Thyroid gland (tissue), 4 donors: ENCODE measurements at regions not wholly inside any gene's neighbourhood (a gene's known extent, or its start where the extent isn't known, plus 50 kb on each side); places are given as distances from the start of the nearest gene placed in this dataset.
"Not testable (repeated sequence)": the region's sequence is repeated elsewhere in the genome, so short reads cannot be mapped to it uniquely, and the experiment has no call there.

Experiments
- DNase-seq, 2 donors: peaks; one replicate each; pipeline ENCODE4 v3.0.0-alpha.2; 2019
- H3K27ac ChIP-seq, 3 donors: fragments of 200-600 bp; sonication (generic); 1 replicate in 2 of 3; 2 replicates in 1 of 3; pipeline ENCODE4 v1.5.1; 2016 to 2019; ENCODE audit warnings: mild to moderate bottlenecking in 1 of 3, moderate library complexity in 1 of 3
- H3K27me3 ChIP-seq: fragments of 200-600 bp; sonication (generic); one replicate; pipeline ENCODE4 v1.5.1; 2019
- H3K36me3 ChIP-seq, 2 donors: fragments of 200-600 bp; sonication (generic); one replicate each; pipeline ENCODE4 v1.5.1; 2016 to 2019
- H3K4me1 ChIP-seq, 2 donors: fragments of 200-600 bp; sonication (generic); one replicate each; pipeline ENCODE4 v1.5.1; 2017 to 2019
- H3K4me3 ChIP-seq, 3 donors: fragments of 200-600 bp; sonication (generic); replicated peaks in 1 of 3; 1 replicate in 2 of 3; 2 replicates in 1 of 3; pipeline ENCODE4 v1.5.1; 2016; ENCODE audit warnings: mild to moderate bottlenecking in 1 of 3
- H3K9me3 ChIP-seq: fragments of 200-600 bp; sonication (generic); one replicate; pipeline ENCODE4 v1.5.1; 2017
- CTCF ChIP-seq, 6 experiments: fragments of 200-600 bp in 3 of 6; fragments of 450-650 bp in 3 of 6; sonication (generic) in 3 of 6; IDR thresholded peaks; one replicate each; pipeline ENCODE4 v1.5.1; 2016 to 2019; ENCODE audit warnings: antibody characterized with exemption in 6 of 6, mild to moderate bottlenecking in 2 of 6, inconsistent platforms in 1 of 6, moderate library complexity in 1 of 6
- POLR2A ChIP-seq, 2 donors: fragments of 450-650 bp; IDR thresholded peaks; one replicate each; pipeline ENCODE4 v1.6.1; 2017; ENCODE audit warnings: antibody characterized with exemption in 2 of 2, mild to moderate bottlenecking in 2 of 2, moderate library complexity in 1 of 2
- WGBS, 2 donors: methylation state at CpG; one replicate each; pipeline ENCODE4 v1.1.5; 2017; 5-methylcytosine and 5-hydroxymethylcytosine counted together
- intact Hi-C: fragments of 100-400 bp; cut with DNase I; formaldehyde crosslinking; loops from one replicate; pipeline ENCODE4 v1.15.1; 2023

GRCh38 chr7:113030489-113030888 lies 56.1 kb downstream of the GPR85 start:
- Histone ChIP-seq H3K36me3 (no peaks in the 10 kb centered on the region), H3K9me3 (no peaks in the 10 kb centered on the region), H3K4me3 (no peak overlapping the region), H3K4me1 (no peaks in the 10 kb centered on the region), H3K27ac (no peak overlapping the region), H3K27me3 (no peaks in the 10 kb centered on the region)
- no peak for DNase-seq
- no peak for TF ChIP-seq CTCF (IDR thresholded peaks at IDR 0.05)
- no peak for TF ChIP-seq POLR2A (IDR thresholded peaks at IDR 0.05)
- intact Hi-C loops: no loop called here
- 96% methylated on average over 1 of the region's 1 CpG for WGBS, 2 donors

- no peak for DNase-seq
- peaks cover 5% of the 10 kb centered on the region for H3K9me3 ChIP-seq
- H3K36me3 ChIP-seq: no peaks in the 10 kb centered on the region
- intact Hi-C loops: no loop called here
- no peaks in the 10 kb centered on the region for H3K27me3 ChIP-seq
- TF ChIP-seq CTCF (IDR thresholded peaks at IDR 0.05) (no peak), POLR2A (IDR thresholded peaks at IDR 0.05) (no peak)
- no peak overlapping the region for H3K4me3 ChIP-seq
- no peaks in the 10 kb centered on the region for H3K4me1 ChIP-seq
- no peak overlapping the region for H3K27ac ChIP-seq
- 47 to 65% methylated on average over 1 of the region's 1 CpG for WGBS, 2 donors
Measured at GRCh38 chr7:113026941-113027340, 59.7 kb downstream of the GPR85 start.

- H3K4me3 ChIP-seq, H3K4me1 ChIP-seq, H3K27ac ChIP-seq, DNase-seq, H3K36me3 ChIP-seq, H3K9me3 ChIP-seq, H3K27me3 ChIP-seq: not testable (repeated sequence)
- intact Hi-C loops: loop anchor here (10.0 kb wide), 1 partner anchor 408 kb away; no protein-coding TSS in a partner anchor
- WGBS, 2 donors: 94 to 98% methylated on average over 20 to 26 of the region's 43 CpGs
Measured at GRCh38 chr7:113017144-113017857, 69.3 kb downstream of the GPR85 start.

GRCh38 chr7:113015034-113015645 lies 71.5 kb downstream of the GPR85 start:
- no peak for DNase-seq
- H3K4me3 ChIP-seq: no peak overlapping the region
- TF ChIP-seq POLR2A (IDR thresholded peaks at IDR 0.05) (no peak), CTCF (IDR thresholded peaks at IDR 0.05) (peak in 3 of 6 experiments; percentile 36 to 40 (median 36))
- H3K27ac ChIP-seq: no peak overlapping the region
- no peaks in the 10 kb centered on the region for H3K4me1 ChIP-seq
- no peaks in the 10 kb centered on the region for H3K36me3 ChIP-seq
- no peaks in the 10 kb centered on the region for H3K27me3 ChIP-seq
- intact Hi-C loops: loop anchor here (10.0 kb wide), 1 partner anchor 410 kb away; no protein-coding TSS in a partner anchor
- H3K9me3 ChIP-seq: no peaks in the 10 kb centered on the region
- WGBS, 2 donors: 75 to 77% methylated on average over 2 of the region's 2 CpGs

GRCh38 chr7:113013761-113014449 lies 72.7 kb downstream of the GPR85 start:
- intact Hi-C loops: loop anchor here (10.0 kb wide), 1 partner anchor 411 kb away; no protein-coding TSS in a partner anchor
- Histone ChIP-seq H3K27me3 (no peaks in the 10 kb centered on the region), H3K9me3 (no peaks in the 10 kb centered on the region), H3K4me1 (no peaks in the 10 kb centered on the region), H3K4me3 (no peak overlapping the region), H3K27ac (no peak overlapping the region), H3K36me3 (no peaks in the 10 kb centered on the region)
- no peak for DNase-seq
- TF ChIP-seq CTCF (IDR thresholded peaks at IDR 0.05) (no peak), POLR2A (IDR thresholded peaks at IDR 0.05) (no peak)

GRCh38 chr7:113012862-113013261 lies 73.8 kb downstream of the GPR85 start:
- H3K27me3 ChIP-seq, H3K4me1 ChIP-seq, DNase-seq, H3K9me3 ChIP-seq, H3K4me3 ChIP-seq, H3K27ac ChIP-seq, H3K36me3 ChIP-seq: not testable (repeated sequence)
- intact Hi-C loops: loop anchor here (10.0 kb wide), 1 partner anchor 412 kb away; no protein-coding TSS in a partner anchor
- 87 to 95% methylated on average over 1 of the region's 1 CpG for WGBS, 2 donors
